ENCODE measurements at regions not wholly inside any gene's neighbourhood (a gene's known extent, or its start where the extent isn't known, plus 50 kb on each side); places are given as distances from the start of the nearest gene placed in this dataset.

DNA sequence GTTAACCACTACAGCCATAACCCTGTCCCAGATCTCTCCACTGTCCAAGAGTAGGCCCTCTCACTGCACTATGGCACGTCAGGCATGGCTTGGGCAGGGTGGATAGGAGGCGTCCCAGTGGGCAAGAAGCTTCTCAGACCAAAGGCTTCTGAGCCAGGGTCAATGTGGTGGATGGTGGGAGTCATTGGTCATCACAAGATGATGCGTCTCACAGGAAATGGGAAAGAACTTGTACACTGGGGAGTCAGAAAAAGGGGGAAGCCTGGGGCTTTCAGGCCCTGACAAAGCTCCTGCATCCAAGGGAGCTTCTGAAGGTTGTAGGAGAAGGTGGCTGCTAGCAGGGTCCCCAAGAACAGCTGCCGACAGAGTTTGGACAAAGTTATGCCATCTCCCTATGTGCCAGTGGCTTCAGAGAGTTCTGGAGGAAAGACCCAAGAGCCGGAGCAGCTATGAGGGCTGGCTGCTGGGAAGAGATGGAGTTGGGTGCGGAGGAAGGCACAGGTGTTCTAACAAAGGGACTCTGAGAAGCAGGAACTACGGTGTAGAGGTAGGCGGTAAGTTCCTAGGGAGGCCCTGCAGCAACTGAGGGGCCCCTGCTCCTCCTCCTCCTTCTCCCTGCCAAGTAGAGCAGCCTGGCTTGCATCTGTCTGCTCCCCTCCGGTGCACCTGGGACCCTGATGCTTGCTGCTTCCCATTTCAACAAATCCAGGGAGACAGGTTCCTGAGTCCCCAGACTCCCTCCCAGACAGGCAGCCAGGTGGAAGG is 81.1 kb downstream of the ARL6IP4 start:
- Histone ChIP-seq H3K27me3 (ENCODE audit: insufficient read depth, low read depth) (no peaks in the 10 kb centered on the region), H3K27ac (peak overlapping the region; percentile 90; the same call in 1 of the 2 replicates), H3K4me2 (peak overlapping the region; percentile 71; the same call in 1 of the 2 replicates), H3K79me2 (ENCODE audit: low read depth) (peaks cover 31% of the 10 kb centered on the region; the same call in 1 of the 2 replicates), H3F3A (ENCODE audit: insufficient read depth, low read depth) (peaks cover 38% of the 10 kb centered on the region), H3K4me3 (no peak overlapping the region), H2AFZ (no peak overlapping the region), H3K9me2 (ENCODE audit: insufficient read depth) (no peaks in the 10 kb centered on the region), H3K9me3 (ENCODE audit: insufficient read depth, low read depth) (no peaks in the 10 kb centered on the region), H3K4me1 (replicated peaks; ENCODE audit: insufficient read depth) (peaks cover 44% of the 10 kb centered on the region), H4K20me1 (ENCODE audit: insufficient read depth) (no peaks in the 10 kb centered on the region), H3K36me3 (ENCODE audit: low read depth) (no peaks in the 10 kb centered on the region)
- ChIA-PET POLR2A (ENCODE audit: unreplicated experiment) (no interaction called here), CTCF (no interaction called here)
- DNase-seq: no peak
- TF ChIP-seq CTCF (conservative IDR thresholded peaks at IDR 0.05) (no peak), EZH2 (IDR thresholded peaks at IDR 0.05; ENCODE audit: low read depth) (no peak)
- BruUV-seq (replicated peaks): no TSS peak
- intact Hi-C loops (cut with micrococcal nuclease; ENCODE audit: unreplicated experiment): loop anchor here (2.0 kb wide), 1 partner anchor 81 kb away; no protein-coding TSS in a partner anchor

- peaks cover 30% of the 10 kb centered on the region for H3F3A ChIP-seq (ENCODE audit: insufficient read depth, low read depth)
- H4K20me1 ChIP-seq (ENCODE audit: insufficient read depth): no peaks in the 10 kb centered on the region
- no peak overlapping the region for H2AFZ ChIP-seq
- intact Hi-C loops (cut with micrococcal nuclease; ENCODE audit: unreplicated experiment): no loop called here
- no peaks in the 10 kb centered on the region for H3K9me2 ChIP-seq (ENCODE audit: insufficient read depth)
- no peak overlapping the region for H3K27ac ChIP-seq
- no TSS peak for BruUV-seq (replicated peaks)
- H3K9me3 ChIP-seq (ENCODE audit: insufficient read depth, low read depth): no peaks in the 10 kb centered on the region
- TF ChIP-seq EZH2 (IDR thresholded peaks at IDR 0.05; ENCODE audit: low read depth) (no peak), CTCF (conservative IDR thresholded peaks at IDR 0.05) (no peak)
- no peak overlapping the region for H3K4me3 ChIP-seq
- H3K4me2 ChIP-seq: no peak overlapping the region
- no peaks in the 10 kb centered on the region for H3K36me3 ChIP-seq (ENCODE audit: low read depth)
- CTCF ChIA-PET: interaction anchor here (0.6 kb wide), 1 partner anchor 178 kb away, joined by 3 read pairs; no protein-coding TSS in a partner anchor
- H3K79me2 ChIP-seq (ENCODE audit: low read depth): peaks cover 13% of the 10 kb centered on the region; the same call in 1 of the 2 replicates
- peaks cover 45% of the 10 kb centered on the region for H3K4me1 ChIP-seq (replicated peaks; ENCODE audit: insufficient read depth)
- POLR2A ChIA-PET (ENCODE audit: unreplicated experiment): no interaction called here
- H3K27me3 ChIP-seq (ENCODE audit: insufficient read depth, low read depth): no peaks in the 10 kb centered on the region
- DNase-seq: no peak
Measured at GRCh38 chr12:123059500-123059899, 79.0 kb downstream of the ARL6IP4 start.

DNA sequence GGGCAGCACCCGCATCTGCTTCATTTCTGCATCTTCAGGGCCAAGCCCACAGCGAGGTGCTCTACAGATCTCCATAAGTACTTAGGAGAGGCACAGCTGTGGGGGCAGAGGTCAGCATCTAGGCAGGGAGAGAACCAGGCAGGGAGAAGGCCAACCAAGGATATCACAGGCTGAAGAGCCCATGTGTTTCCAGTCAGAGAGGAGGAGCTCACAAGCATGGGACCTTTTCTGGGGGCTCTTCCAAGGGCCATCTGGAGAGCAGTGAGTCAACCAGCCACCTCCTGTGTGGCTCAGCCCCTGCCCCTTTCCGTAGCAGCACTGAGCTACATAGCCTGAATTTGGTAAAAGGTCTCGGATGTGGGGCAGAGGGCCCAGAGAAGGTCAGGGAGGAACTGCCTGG is 78.5 kb downstream of the ARL6IP4 start:
- BruUV-seq (replicated peaks): no TSS peak

More for the DNA sequence above, 78.5 kb downstream of the ARL6IP4 start:
- no peaks in the 10 kb centered on the region for H4K20me1 ChIP-seq (ENCODE audit: insufficient read depth)
- no peak overlapping the region for H3K4me2 ChIP-seq
- H3K27ac ChIP-seq: no peak overlapping the region
- no peak overlapping the region for H2AFZ ChIP-seq
- no peaks in the 10 kb centered on the region for H3K9me3 ChIP-seq (ENCODE audit: insufficient read depth, low read depth)
- POLR2A ChIA-PET (ENCODE audit: unreplicated experiment): no interaction called here
- peaks cover 25% of the 10 kb centered on the region for H3F3A ChIP-seq (ENCODE audit: insufficient read depth, low read depth)
- H3K4me1 ChIP-seq (replicated peaks; ENCODE audit: insufficient read depth): peaks cover 39% of the 10 kb centered on the region
- no peak overlapping the region for H3K4me3 ChIP-seq
- H3K79me2 ChIP-seq (ENCODE audit: low read depth): peaks cover 7% of the 10 kb centered on the region; the same call in 1 of the 2 replicates
- intact Hi-C loops (cut with micrococcal nuclease; ENCODE audit: unreplicated experiment): no loop called here
- H3K27me3 ChIP-seq (ENCODE audit: insufficient read depth, low read depth): no peaks in the 10 kb centered on the region
- no peaks in the 10 kb centered on the region for H3K36me3 ChIP-seq (ENCODE audit: low read depth)
- CTCF ChIA-PET: no interaction called here
- TF ChIP-seq CTCF (conservative IDR thresholded peaks at IDR 0.05) (no peak), EZH2 (IDR thresholded peaks at IDR 0.05; ENCODE audit: low read depth) (no peak)
- no peak for DNase-seq
- no peaks in the 10 kb centered on the region for H3K9me2 ChIP-seq (ENCODE audit: insufficient read depth)
